GM10248 (cell line): ENCODE measurements at regions not wholly inside any gene's neighbourhood (a gene's known extent, or its start where the extent isn't known, plus 50 kb on each side); places are given as distances from the start of the nearest gene placed in this dataset.
A peak's percentile ranks its signal among the peaks of the same experiment; 100 is the strongest.
"Not testable (repeated sequence)": the region's sequence is repeated elsewhere in the genome, so short reads cannot be mapped to it uniquely, and the experiment has no call there.

ENCODE experiments used
- CTCF ChIA-PET: fragments of 300-600 bp; sonication (Branson Sonifier 250); formaldehyde crosslinking; extraction: SDS; loops from one replicate; lab custom pipeline; 2021; ENCODE audit warnings: antibody characterized with exemption; lab: Yijun Ruan, JAX
- POLR2A ChIA-PET: fragments of 350-650 bp; sonication (Branson Sonifier 250); formaldehyde crosslinking; extraction: SDS; loops from one replicate; lab custom pipeline; 2020; ENCODE audit warnings: antibody characterized with exemption; lab: Yijun Ruan, JAX
- DNase-seq: peaks from one replicate; pipeline ENCODE4 v3.0.0; 2012; ENCODE audit errors: extremely low spot score
- TF ChIP-seq, protein P1 (sequence below): IDR thresholded peaks from 2 replicates; pipeline ENCODE4 v1.5.1; 2012; ENCODE audit warnings: mild to moderate bottlenecking, low read depth; ENCODE audit errors: extremely low read depth, missing control alignments, control extremely low read depth

DNA sequence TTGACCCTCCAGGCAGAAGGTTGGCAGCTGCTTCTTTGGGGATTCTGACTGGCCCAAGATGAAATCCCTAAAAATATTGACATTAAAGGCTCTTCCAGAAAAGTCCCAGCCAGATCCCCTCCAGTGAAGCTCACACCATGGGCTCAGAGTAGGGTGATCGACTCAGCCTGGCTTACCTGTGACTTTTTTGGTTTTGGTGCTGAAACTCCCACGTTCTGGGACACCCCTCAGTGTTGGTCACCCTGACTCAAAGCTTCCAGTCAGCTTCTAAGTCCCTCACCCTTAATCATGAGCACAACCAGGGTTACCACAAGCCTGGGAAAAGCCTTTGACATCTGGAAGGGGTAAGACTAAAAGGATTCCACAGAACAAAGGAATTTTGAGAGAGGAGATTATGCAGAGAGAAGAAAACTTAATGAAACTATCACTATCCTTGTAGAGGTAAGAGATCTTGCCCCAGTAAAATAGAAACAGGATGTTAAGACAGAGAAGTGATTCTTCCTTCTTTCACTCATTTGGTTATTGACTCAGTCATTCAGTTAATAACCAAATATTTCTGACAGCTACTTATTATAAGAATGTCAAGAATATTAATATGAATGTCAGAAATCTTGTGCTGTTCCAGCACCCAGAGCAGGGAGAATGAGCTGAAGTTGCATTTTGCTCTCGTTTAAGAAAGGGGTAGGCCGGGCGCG, 66.8 kb upstream of the SEC11C start:
- POLR2A ChIA-PET = no interaction called here

DNA sequence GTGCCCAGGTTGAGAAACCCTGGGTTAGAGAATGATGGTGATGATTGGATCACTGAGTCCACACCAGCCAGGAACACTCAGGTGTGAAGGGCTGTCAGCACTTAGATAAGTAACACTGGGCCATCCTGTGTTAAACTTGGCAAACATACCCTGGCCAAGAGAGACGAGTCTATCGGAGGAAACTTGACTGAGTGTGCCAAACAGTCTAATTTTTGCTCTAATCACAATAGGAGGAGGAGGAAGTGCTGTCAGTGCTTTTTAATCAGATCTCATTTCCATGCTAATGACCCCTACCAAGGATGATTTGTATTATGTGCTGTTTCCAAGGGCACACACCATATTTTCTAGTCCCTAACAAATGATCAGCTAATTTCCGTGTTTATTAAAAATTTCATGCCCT, 63.8 kb upstream of the SEC11C start:
- ChIA-PET POLR2A (no interaction called here), CTCF (interaction anchor here (1.0 to 2.4 kb wide), 3 partner anchors 10 to 312 kb away, joined by 3 to 8 read pairs (median 5); no protein-coding TSS in a partner anchor)
- TF ChIP-seq, protein P1, sequence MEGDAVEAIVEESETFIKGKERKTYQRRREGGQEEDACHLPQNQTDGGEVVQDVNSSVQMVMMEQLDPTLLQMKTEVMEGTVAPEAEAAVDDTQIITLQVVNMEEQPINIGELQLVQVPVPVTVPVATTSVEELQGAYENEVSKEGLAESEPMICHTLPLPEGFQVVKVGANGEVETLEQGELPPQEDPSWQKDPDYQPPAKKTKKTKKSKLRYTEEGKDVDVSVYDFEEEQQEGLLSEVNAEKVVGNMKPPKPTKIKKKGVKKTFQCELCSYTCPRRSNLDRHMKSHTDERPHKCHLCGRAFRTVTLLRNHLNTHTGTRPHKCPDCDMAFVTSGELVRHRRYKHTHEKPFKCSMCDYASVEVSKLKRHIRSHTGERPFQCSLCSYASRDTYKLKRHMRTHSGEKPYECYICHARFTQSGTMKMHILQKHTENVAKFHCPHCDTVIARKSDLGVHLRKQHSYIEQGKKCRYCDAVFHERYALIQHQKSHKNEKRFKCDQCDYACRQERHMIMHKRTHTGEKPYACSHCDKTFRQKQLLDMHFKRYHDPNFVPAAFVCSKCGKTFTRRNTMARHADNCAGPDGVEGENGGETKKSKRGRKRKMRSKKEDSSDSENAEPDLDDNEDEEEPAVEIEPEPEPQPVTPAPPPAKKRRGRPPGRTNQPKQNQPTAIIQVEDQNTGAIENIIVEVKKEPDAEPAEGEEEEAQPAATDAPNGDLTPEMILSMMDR = no peak
- DNase-seq = no peak

More for the DNA sequence above, 66.8 kb upstream of the SEC11C start:
- TF ChIP-seq, protein P1 = no peak
- DNase-seq = no peak
- CTCF ChIA-PET = interaction anchor here (1.3 to 6.5 kb wide), 7 partner anchors 12 to 578 kb away, joined by 3 to 371 read pairs (median 34); no protein-coding TSS in a partner anchor

DNA sequence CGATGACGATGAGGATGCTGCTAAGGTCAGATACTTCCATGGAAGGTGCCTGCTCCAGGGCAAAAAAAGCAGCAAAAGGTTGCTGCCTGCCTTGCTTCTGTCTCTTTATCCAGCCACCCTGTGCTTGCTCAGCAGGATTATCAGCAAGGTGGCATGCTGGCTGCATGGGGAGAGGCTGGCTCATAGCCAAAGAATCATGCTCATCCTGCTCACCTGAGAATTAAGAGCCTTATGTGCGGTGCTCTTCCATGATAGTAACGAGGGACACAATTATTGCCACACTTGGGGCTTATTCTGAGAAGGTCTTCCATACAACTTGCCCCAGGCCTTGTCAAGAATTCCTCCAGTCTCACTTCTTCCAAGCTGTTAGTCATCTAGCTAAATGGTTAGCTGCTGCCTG, 60.4 kb upstream of the SEC11C start:
- POLR2A ChIA-PET = no interaction called here
- TF ChIP-seq, protein P1 = no peak
- no peak for DNase-seq

DNA sequence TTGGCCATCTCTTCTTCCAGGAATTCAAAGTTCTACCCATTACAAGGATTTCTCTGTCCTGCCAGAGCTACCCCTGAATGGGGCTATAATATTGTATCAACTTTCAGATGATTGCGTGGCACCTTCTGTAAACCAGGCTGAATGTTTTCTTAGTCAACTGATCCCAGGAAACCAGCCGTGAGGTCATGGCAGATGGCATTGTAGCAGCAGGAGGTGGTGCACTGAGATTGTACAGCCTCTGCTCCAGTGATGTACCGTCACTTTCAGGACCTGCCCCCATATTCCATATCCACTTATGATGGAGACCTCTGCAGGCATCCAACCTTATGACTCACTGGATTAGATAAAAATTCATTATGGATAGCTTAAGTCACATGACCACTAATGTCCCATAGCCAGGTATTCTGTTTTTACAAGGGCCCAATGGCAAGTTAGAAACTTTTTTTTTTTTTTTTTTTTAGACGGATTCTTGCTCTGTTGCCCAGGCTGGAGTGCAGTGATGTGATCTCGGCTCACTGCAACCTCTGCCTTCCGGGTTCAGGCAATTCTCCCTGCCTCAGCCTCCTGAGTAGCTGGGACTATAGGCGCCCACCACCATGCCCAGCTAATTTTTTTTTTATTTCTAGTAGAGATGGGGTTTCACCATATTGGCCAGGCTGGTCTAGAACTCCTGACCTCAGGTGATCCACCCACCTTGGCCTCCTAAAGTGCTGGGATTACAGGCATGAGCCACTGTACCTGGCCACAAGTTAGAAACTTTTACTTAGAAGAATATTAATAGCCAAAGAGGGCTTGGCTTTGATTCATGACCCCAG, 59.8 kb upstream of the SEC11C start:
- DNase-seq, POLR2A ChIA-PET: not testable (repeated sequence)
- CTCF ChIA-PET = interaction anchor here (1.0 to 3.3 kb wide), 4 partner anchors 10 to 298 kb away, joined by 3 to 19 read pairs (median 9); no protein-coding TSS in a partner anchor

More for the DNA sequence above, 60.4 kb upstream of the SEC11C start:
- CTCF ChIA-PET = interaction anchor here (3.2 to 3.3 kb wide), 2 partner anchors 9 to 297 kb away, joined by 15 to 19 read pairs; no protein-coding TSS in a partner anchor

DNA sequence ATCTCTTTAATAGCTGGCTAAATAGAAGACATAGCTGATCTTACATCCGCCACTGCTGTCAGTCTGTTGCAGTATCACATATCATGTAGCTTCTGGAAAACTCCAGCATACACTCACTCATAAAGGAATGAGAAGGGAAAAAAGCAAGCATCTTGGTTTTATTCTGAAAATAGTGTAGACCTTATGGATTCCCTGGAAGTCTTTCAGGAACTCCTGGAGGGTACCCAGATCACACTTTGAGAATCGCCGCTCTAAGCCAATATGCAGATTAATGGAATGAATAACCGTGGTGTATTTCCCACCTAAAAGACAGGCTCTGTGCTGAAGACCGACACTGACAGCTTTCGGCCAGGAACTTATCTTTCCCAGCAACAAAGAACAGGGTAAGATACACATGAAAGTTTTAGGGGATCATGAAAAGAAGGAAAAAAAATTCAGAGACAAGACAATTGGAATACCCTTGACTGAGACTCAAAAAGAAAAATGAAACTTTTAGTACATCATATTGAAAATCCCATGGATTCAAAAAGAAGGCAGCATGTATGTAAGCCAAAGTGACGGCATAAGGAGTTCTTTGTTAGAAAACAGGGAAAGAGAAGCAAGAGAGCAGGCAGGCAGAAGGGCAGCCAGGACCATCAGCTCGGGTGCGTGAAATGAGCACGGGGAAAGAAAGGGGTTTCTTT, 56.4 kb upstream of the SEC11C start:
- CTCF ChIA-PET = interaction anchor here (0.7 to 8.3 kb wide), 20 partner anchors 10 to 319 kb away, joined by 3 to 82 read pairs (median 4); no protein-coding TSS in a partner anchor
- POLR2A ChIA-PET = no interaction called here
- DNase-seq = no peak
- TF ChIP-seq, protein P1 = no peak

DNA sequence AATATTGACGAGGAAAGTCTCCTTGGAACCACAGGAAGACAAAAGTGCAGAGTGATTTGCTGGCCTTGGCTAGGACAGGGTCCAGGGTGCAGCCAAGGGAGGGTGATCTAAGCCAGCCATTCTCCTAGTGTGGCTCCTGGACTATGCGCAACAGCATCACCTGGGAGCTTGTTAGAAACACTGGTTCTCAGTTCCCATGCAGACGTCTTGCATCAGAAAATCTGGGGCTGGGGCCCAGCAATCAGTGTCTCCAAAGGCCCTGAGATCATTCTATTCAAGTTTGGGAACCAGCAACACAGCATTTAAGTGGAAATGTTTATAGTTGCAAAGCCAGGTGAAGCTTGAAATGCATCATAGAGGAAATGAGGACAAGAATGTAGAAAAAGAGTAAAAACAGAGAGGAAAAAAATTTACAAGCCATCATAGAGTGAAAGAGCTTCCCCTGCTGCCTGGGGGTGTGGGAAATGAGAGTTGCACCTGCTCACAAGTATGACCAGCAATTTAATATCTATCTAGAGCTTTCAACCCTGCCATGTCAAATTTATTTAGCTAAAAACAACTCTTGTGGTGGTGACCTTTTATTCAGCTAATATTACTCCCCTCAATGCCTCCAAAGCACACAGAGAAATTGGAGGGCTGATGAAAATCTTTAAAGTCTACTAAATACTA, 54.4 kb upstream of the SEC11C start:
- TF ChIP-seq, protein P1 = no peak
- DNase-seq = peak; percentile 29
- ChIA-PET CTCF (interaction anchor here (0.8 to 8.3 kb wide), 23 partner anchors 9 to 373 kb away, joined by 3 to 82 read pairs (median 5); no protein-coding TSS in a partner anchor), POLR2A (no interaction called here)
